H7 (cell line): ENCODE measurements at regions not wholly inside any gene's neighbourhood (a gene's known extent, or its start where the extent isn't known, plus 50 kb on each side); places are given as distances from the start of the nearest gene placed in this dataset.
"Not testable (repeated sequence)": the region's sequence is repeated elsewhere in the genome, so short reads cannot be mapped to it uniquely, and the experiment has no call there.

ENCODE experiments used
- DNase-seq: peaks from one replicate; pipeline ENCODE4 v3.0.0; 2012
- H3K27me3 ChIP-seq: 2 replicates; pipeline ENCODE4 v1.6.0; 2011; ENCODE audit warnings: mild to moderate bottlenecking, low read length; ENCODE audit not compliant: control insufficient read depth, insufficient read depth
- H3K36me3 ChIP-seq: replicated peaks from 2 replicates; pipeline ENCODE4 v1.5.1; 2011; ENCODE audit warnings: low read length; ENCODE audit not compliant: control insufficient read depth, insufficient read depth
- H3K4me3 ChIP-seq: 2 replicates; pipeline ENCODE4 v1.5.1; 2011; ENCODE audit warnings: low read depth, mild to moderate bottlenecking, control low read depth, low read length, moderate library complexity; ENCODE audit not compliant: insufficient read depth

DNA sequence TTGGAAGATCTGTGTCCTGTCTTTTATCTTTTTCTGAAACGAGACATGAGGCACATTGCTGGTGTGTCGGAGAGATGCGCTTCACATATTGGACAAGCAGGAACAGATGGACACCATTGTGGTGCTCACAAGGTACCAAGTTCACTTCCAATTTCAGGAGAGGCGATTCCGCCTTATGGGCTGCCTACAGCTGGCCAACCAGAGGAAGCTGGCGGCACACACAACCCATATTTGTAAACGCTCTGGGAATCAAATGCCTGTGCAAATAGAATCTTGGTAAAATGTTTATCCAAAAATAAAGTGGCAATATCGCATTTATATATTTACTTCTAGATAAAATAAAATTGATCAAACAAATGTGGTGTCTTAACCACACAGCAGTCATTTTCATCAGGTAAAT lies 337.4 kb downstream of the TCERG1L start:
- DNase-seq: no peak
- H3K27me3 ChIP-seq: no peaks in the 10 kb centered on the region
- no peak overlapping the region for H3K4me3 ChIP-seq
- H3K36me3 ChIP-seq: no peaks in the 10 kb centered on the region

DNA sequence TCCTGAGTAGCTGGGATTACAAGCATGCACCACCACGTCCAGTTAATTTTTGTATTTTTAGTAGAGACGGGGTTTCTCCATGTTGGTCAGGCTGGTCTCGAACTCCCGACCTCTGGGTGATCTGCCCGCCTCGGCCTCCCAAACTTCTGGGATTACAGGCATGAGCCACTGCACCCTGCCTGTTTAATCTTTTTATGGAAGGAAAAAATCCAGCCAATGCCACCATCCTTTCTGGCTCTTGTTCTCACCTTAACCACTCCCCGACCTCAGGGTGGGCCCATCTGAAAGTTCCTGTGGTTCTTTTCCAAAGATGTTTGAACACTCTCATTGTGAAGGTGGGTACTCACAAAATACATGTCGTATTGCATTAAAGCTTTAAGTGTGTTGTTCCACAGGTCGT lies 336.2 kb downstream of the TCERG1L start:
- not testable (repeated sequence) for H3K36me3 ChIP-seq, DNase-seq, H3K27me3 ChIP-seq, H3K4me3 ChIP-seq

DNA sequence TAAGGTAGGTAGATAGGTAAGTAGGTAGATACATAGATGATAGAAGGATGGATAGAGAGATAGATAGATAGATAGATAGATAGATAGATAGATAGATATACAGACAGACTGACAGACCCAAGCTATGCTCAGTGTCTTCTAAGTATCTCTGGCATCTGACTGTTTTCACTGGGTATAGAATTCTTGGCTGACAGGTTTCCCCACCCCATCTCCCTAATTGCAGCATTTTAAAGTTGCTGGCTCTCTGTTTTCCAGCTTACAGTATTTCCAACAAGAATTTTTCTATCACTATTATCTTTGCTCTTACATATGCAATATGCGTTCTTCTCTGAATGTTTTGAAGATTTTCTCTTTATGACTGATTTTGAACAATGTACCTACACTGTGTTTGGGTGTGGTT lies 328.7 kb downstream of the TCERG1L start:
- no peak for DNase-seq
- no peak overlapping the region for H3K4me3 ChIP-seq
- H3K27me3 ChIP-seq: no peaks in the 10 kb centered on the region
- H3K36me3 ChIP-seq: no peaks in the 10 kb centered on the region

DNA sequence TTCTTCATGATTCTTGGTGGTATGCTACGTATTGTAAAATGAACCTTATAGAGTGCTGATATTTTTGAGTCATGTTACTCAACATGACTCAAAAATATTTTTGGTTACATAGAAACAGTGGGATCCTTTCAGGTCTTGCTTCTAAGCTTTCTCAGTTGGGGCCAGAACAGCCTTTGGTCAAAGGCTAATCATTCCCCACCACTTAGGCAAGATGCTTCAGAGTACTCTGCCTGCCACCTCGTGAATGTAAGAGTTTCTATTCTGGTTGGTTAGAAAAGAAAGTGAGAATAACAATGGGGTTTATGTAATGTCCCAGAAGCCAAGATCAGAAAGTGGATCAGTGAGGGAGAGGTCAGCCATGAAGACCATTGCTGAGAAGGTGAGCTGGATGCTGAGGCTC lies 327.8 kb downstream of the TCERG1L start:
- H3K36me3 ChIP-seq: no peaks in the 10 kb centered on the region
- H3K27me3 ChIP-seq: no peaks in the 10 kb centered on the region
- no peak overlapping the region for H3K4me3 ChIP-seq
- DNase-seq: no peak

DNA sequence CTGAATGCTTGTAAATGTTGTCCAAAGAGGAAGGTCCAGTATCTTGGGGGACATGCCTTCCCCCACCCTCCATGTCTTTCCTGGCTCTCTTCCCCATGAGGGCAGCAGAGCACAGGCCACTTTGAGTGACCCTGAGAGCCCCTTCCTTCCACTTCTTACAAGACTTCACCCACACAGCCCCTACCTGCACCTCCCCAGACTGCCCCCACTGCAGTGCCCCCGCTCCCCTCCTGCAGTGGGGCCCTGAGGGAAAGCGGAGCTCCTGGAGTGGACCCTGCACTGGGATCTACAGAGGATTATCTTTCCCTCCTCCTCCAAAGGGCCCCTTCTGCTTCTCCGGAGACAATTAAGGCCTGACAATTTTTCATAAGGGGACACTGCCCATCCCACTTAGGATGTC lies 326.8 kb downstream of the TCERG1L start:
- Histone ChIP-seq H3K36me3 (no peaks in the 10 kb centered on the region), H3K4me3 (no peak overlapping the region), H3K27me3 (no peaks in the 10 kb centered on the region)
- no peak for DNase-seq

DNA sequence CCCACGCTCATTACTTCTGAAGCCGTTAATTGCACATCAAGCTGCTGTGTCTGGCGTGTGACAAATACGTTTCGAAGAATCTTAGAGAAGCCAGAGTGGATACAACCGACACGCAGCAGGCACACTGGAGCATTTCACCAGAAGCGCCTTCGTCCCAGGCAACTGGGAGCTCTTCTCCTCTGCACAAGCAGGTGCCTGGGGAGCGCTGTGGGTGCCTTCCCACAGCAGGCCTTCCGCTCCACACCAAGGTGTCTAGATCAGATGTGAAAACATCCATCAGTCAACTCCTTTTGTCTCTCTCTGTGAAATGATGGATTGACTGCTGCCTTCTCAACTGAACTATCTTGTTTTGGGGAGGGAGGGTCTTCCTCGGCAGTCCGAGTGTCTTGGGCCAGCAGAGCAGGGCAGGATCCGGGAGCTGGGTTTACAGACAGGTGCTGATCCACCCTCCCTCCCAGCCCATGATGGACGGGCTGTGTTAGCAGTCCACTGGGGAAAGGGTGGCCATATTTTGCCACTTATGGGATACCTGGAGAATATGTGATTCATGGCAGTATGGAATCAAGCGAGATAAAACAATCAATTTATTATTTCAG lies 326.3 kb downstream of the TCERG1L start:
- H3K36me3 ChIP-seq: no peaks in the 10 kb centered on the region
- no peaks in the 10 kb centered on the region for H3K27me3 ChIP-seq
- no peak overlapping the region for H3K4me3 ChIP-seq
- no peak for DNase-seq

DNA sequence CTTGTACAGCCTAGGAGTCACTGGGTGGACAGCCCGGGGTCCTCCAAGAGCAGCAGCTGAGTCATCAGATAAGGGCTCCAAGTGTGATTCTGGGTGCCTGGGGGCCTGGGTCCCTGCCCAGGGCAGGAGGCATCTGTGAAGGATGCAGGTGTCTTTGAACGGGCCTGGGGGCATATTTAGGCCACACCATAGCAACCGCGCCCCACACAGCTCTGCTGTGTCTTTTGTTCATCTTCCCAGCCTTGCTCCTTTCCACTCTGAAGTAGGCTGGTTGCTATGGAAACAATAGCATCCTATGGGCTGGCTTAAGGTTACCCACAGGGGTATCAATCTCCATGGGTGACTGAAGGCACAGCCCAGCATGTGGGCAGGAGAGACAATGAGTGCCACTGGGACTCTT lies 324.7 kb downstream of the TCERG1L start:
- DNase-seq: no peak
- Histone ChIP-seq H3K27me3 (no peaks in the 10 kb centered on the region), H3K4me3 (no peak overlapping the region), H3K36me3 (no peaks in the 10 kb centered on the region)

DNA sequence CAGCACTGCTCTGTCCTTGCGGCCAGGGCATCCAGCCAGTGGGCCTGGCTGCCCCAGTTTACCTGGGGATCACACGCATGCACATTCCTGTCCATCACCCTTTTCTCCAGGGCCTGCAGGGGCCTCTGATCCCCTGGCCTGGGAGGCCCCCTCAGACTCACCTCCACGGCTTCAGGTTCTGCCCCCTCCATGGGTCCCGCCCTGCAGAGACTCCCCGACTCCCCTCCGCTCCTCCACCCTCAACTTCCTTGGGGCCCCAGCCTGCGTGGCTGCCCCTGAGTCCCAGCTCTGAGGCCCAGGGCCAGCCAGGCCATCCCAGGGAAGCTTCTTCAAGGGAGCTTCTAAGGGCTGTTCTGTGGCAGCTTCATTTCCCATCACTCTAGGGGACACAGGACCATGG lies 324.1 kb downstream of the TCERG1L start:
- Histone ChIP-seq H3K4me3 (no peak overlapping the region), H3K36me3 (no peaks in the 10 kb centered on the region), H3K27me3 (no peaks in the 10 kb centered on the region)
- no peak for DNase-seq

DNA sequence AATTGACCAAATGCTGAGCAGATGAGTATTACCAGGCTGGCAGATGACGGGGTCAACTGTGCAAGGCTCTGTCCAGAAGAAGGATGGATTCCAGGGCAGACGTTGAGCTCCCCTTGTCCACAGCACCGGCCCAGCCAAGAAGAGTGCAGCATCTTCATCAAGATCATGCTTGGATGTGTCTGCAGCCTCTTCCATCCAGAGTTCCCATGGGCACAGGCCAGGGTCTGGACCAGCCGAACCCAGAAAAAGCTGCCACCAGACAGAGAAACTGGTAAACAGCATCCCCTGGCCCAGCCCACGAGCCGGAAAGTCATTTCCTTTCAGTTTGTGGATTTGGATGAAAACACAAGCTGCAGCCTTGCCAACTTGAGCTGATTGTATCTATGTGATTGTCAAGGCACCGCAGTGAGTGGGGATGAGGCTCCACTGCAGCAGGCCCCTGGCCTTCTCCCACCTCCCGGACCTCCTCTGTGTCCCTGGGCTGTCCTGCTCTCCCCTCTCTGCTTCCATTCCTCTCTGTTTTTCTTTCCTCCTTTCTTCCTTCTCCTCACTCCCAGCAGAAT lies 321.8 kb downstream of the TCERG1L start:
- no peaks in the 10 kb centered on the region for H3K27me3 ChIP-seq
- H3K4me3 ChIP-seq: no peak overlapping the region
- DNase-seq: no peak
- no peaks in the 10 kb centered on the region for H3K36me3 ChIP-seq

DNA sequence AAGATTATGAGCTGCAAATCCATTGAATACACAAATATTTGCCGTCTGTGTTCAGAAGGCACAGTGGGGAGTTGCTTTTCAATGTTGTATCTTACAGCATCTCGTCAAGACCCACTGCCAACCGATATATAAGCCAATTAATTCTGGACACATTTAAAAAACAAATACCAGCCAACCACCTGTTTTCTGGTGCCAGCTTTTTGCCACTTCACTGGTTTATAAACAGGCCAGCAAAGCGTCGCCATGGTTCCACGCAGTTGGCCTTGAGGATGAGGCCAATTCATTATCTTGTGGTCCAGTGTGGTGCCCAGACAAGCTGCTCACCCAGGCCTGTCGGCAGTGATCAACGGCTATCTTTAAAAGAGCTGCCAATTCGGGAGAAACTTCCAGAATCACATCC lies 321.0 kb downstream of the TCERG1L start:
- no peak for DNase-seq
- no peaks in the 10 kb centered on the region for H3K27me3 ChIP-seq
- no peak overlapping the region for H3K4me3 ChIP-seq
- H3K36me3 ChIP-seq: no peaks in the 10 kb centered on the region

DNA sequence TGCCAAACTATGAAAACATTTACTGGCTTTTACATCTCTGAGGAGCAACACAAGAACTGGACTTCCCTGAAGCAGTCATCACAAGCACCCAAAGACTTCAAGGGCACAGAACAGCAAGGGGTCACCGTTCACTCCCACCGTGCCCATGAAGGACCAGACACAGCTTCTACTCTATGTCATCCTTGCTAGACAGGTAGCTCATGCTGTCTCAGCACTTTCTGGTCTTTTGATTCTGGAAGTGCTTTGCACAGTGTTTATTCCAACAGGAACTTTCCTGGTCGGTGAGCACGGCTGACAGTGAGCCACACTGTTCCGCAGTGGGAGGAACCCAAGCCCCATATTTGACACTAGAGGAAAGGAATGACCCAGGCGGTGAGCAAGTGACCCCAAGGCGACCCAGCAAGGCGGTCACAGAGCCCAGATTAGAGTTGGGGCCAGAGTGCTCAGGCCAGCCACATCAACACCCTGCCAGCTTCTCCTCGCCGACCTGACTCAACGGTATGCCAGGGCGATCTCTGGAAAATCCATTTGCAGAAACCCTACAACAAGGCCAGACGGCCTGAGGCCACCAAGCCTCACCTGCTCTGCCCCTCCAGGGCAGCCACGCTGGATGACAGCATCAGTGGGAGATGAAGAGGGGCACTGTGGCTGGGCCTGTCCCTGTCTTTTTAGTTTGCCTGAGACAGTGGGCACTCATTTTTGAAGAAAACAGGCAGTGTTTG lies 318.6 kb downstream of the TCERG1L start:
- Histone ChIP-seq H3K4me3 (no peak overlapping the region), H3K27me3 (no peaks in the 10 kb centered on the region)
- no peak for DNase-seq

DNA sequence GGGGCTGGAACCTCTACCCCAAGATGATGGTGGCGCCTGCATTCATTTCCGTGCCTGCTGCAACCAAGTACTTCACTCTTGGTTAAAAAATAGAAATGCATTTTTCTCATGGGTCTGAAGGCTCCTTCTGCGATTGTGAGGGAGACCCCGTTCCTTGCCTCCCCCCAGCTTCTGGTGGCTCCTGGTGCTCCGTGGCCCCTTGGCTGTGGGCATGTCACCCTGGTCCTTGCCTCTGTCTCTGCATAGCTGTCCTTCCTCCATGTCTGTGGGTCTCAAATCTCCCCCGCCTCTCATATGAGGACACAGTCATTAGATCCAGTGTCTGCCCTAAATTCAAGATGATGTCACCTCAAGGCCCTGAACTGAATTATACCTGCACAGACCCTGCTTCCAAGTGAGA lies 317.9 kb downstream of the TCERG1L start:
- no peak overlapping the region for H3K4me3 ChIP-seq
- DNase-seq: no peak
- H3K36me3 ChIP-seq: no peaks in the 10 kb centered on the region
- no peaks in the 10 kb centered on the region for H3K27me3 ChIP-seq

More for the DNA sequence above, 318.6 kb downstream of the TCERG1L start:
- H3K36me3 ChIP-seq: no peaks in the 10 kb centered on the region

DNA sequence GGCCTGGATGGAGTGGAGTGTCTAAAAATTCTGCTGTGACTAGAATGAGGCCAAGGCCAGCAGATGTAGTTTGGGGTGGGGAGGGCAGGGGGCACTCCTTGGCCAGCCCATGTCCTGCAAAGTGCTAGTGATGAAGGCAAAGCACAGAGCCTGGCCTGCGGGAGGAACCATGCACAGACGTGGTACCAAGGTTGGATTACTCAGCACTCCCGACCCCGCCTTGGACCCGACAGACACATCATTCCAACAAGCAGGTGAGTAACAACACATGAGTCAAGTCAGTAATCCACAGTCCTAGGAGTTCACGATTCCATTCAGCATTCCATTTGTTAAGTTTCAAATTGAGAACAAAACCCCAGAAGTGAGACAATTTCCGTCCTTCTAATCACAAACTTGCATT lies 317.3 kb downstream of the TCERG1L start:
- Histone ChIP-seq H3K27me3 (no peaks in the 10 kb centered on the region), H3K4me3 (no peak overlapping the region), H3K36me3 (no peaks in the 10 kb centered on the region)
- no peak for DNase-seq

DNA sequence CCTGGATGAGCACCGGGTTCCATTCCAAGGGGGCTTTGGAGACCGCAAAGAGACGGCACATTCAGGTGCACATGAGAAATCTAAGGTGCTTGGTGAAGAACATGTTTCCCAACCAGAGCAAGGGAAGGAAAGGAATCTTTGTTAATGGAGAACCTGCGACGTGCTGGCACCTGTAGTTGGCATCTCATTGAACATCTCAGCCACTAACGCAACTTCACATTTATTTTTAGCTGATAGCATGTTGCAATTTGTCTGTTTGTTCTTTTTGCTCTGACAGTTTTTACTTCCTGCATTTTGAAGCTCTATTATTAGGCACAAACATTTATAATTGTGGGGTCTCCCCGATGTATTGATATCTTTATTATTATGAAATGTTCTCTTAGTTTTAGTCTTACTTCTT lies 316.7 kb downstream of the TCERG1L start:
- Histone ChIP-seq H3K4me3 (no peak overlapping the region), H3K36me3 (no peaks in the 10 kb centered on the region), H3K27me3 (no peaks in the 10 kb centered on the region)
- DNase-seq: no peak

DNA sequence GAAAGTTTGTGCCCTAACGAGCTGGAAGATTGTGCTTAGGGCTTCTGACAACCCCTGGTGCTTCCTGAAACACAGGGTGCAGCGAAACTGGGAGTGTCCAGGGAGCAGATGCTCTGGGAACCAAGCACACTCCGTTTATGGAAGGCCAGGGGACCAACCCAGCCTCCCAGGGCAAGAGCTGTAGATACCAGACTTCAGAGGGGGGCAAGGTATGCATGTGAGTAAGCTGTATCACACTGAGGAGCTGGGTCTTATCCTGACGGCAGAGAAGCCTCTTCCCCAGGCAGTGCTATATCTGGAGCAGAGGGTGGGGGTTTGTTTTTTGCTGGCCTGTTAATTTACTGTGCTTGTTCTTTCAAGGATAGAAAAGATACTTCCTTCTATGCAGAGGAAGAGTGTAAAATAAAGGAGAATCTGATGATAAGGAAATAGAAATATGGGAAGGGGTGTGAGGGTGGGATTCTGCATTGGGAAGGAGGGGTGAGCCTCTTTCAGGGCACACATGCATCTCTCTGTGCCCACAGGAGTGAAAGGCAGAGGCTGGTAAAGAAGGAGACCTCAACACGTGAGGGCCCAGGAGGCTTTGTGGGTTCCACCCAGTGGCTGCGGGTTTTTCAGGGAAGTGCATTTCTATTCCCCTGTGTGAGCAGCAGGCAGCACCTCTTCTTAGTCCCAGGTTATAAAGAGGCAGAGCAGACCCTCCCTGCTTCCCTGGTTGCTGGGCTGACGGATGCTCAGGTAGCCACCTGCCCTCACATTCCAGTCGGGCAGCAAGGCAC lies 314.1 kb downstream of the TCERG1L start:
- H3K27me3 ChIP-seq: 0 out of 2 replicates have a peak, but pooled peaks cover 2% of the 10 kb centered on the region
- no peaks in the 10 kb centered on the region for H3K36me3 ChIP-seq
- H3K4me3 ChIP-seq: no peak overlapping the region
- DNase-seq: no peak
